Osteoblast (primary cell): ENCODE measurements at regions not wholly inside any gene's neighbourhood (a gene's known extent, or its start where the extent isn't known, plus 50 kb on each side); places are given as distances from the start of the nearest gene placed in this dataset.

Experiments used
- DNase-seq: peaks from one replicate; pipeline ENCODE4 v3.0.0; 2011; ENCODE audit warnings: low spot score, mixed read lengths; ENCODE audit not compliant: insufficient read length; ENCODE audit errors: missing footprints
- H2AFZ ChIP-seq: 2 replicates; pipeline ENCODE4 v1.6.0; 2011; ENCODE audit warnings: mild to moderate bottlenecking, low read length
- H3K27ac ChIP-seq: 2 replicates; pipeline ENCODE4 v1.5.1; 2011; ENCODE audit warnings: mild to moderate bottlenecking, low read depth, low read length, moderate library complexity
- H3K27me3 ChIP-seq: 2 replicates; pipeline ENCODE4 v1.6.0; 2012; ENCODE audit warnings: mild to moderate bottlenecking, control low read depth, inconsistent platforms, low read length, moderate library complexity; ENCODE audit not compliant: insufficient read depth
- H3K36me3 ChIP-seq: 2 replicates; pipeline ENCODE4 v1.5.1; 2011; ENCODE audit warnings: mild to moderate bottlenecking, low read length, control low read depth, moderate library complexity; ENCODE audit not compliant: insufficient read depth
- H3K4me1 ChIP-seq: 2 replicates; pipeline ENCODE4 v1.5.1; 2011; ENCODE audit warnings: mild to moderate bottlenecking, low read length, control low read depth, moderate library complexity; ENCODE audit not compliant: insufficient read depth
- H3K4me2 ChIP-seq: 2 replicates; pipeline ENCODE4 v1.6.0; 2011; ENCODE audit warnings: mild to moderate bottlenecking, low read length; ENCODE audit not compliant: insufficient read depth
- H3K4me3 ChIP-seq: fragments of 200-600 bp; sonication (generic); 3 replicates; pipeline ENCODE4 v1.5.1; 2012; ENCODE audit warnings: mild to moderate bottlenecking, low read length, inconsistent platforms; ENCODE audit not compliant: insufficient read depth
- H3K79me2 ChIP-seq: 2 replicates; pipeline ENCODE4 v1.6.0; 2012; ENCODE audit warnings: mild to moderate bottlenecking, low read length, control low read depth, inconsistent platforms; ENCODE audit not compliant: insufficient read depth
- H3K9me3 ChIP-seq: 2 replicates; pipeline ENCODE4 v1.5.1; 2011; ENCODE audit warnings: low read depth, low read length, control low read depth
- H4K20me1 ChIP-seq: 2 replicates; pipeline ENCODE4 v1.6.0; 2012; ENCODE audit warnings: mild to moderate bottlenecking, low read length, control low read depth; ENCODE audit not compliant: insufficient read depth
- CTCF ChIP-seq: IDR thresholded peaks from 2 replicates; pipeline ENCODE4 v1.5.1; 2011; ENCODE audit warnings: mild to moderate bottlenecking, low read depth, low read length, moderate library complexity; ENCODE audit errors: extremely low read depth

- Histone ChIP-seq H3K9me3 (no peaks in the 10 kb centered on the region), H3K79me2 (no peaks in the 10 kb centered on the region), H3K27ac (peak overlapping the region; percentile 31), H3K4me2 (no peak overlapping the region), H3K4me3 (no peak overlapping the region), H4K20me1 (no peaks in the 10 kb centered on the region), H3K27me3 (no peaks in the 10 kb centered on the region), H3K4me1 (peaks cover 45% of the 10 kb centered on the region), H3K36me3 (no peaks in the 10 kb centered on the region), H2AFZ (no peak overlapping the region)
- no peak for TF ChIP-seq CTCF
- no peak for DNase-seq
Measured at GRCh38 chr1:172897738-172898137, 153.0 kb downstream of the TNFSF18 start.

GRCh38 chr1:172898866-172899265 is 151.9 kb downstream of the TNFSF18 start:
- H2AFZ ChIP-seq = no peak overlapping the region
- H3K79me2 ChIP-seq = no peaks in the 10 kb centered on the region
- H4K20me1 ChIP-seq = no peaks in the 10 kb centered on the region
- H3K4me3 ChIP-seq = no peak overlapping the region
- H3K36me3 ChIP-seq = no peaks in the 10 kb centered on the region
- H3K4me2 ChIP-seq = no peak overlapping the region
- DNase-seq = no peak
- H3K27me3 ChIP-seq = no peaks in the 10 kb centered on the region
- peak overlapping the region; percentile 38 for H3K27ac ChIP-seq
- H3K4me1 ChIP-seq = peaks cover 49% of the 10 kb centered on the region
- no peaks in the 10 kb centered on the region for H3K9me3 ChIP-seq
- TF ChIP-seq CTCF = no peak

DNA sequence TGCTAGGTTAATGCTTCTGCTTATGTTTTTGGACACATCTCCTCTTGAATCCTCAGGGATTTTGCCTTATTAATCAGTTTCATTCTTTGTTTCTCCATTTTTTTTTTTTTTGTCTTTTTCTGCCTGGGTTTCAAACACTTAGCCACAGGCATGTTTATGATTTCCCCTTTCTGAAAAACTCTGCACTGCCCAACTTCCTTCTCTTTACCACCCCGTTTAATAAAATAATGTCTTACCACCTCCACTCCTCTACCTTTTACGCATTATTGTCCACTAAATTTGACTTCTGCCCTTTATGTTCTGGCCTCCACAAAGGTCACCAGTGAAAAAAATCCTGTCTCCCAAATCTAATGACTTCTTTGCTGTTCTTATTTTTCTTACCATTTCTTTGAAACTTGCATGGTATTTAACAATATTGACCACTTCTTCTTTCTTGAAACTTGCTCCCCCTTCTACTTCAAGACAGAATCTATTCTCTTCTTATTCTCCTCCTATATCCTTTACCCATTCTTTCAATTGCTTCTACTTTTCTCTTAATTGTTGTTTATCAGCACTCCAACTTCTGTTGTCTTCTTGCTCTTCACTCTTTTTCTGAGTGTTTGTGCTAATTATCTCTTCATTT is 150.3 kb downstream of the TNFSF18 start:
- Histone ChIP-seq H3K36me3 (no peaks in the 10 kb centered on the region), H3K27ac (no peak overlapping the region), H3K4me1 (peaks cover 65% of the 10 kb centered on the region), H3K4me3 (no peak overlapping the region), H3K9me3 (no peaks in the 10 kb centered on the region), H3K4me2 (no peak overlapping the region), H3K79me2 (no peaks in the 10 kb centered on the region), H3K27me3 (no peaks in the 10 kb centered on the region), H2AFZ (no peak overlapping the region), H4K20me1 (no peaks in the 10 kb centered on the region)
- no peak for TF ChIP-seq CTCF
- DNase-seq = no peak

DNA sequence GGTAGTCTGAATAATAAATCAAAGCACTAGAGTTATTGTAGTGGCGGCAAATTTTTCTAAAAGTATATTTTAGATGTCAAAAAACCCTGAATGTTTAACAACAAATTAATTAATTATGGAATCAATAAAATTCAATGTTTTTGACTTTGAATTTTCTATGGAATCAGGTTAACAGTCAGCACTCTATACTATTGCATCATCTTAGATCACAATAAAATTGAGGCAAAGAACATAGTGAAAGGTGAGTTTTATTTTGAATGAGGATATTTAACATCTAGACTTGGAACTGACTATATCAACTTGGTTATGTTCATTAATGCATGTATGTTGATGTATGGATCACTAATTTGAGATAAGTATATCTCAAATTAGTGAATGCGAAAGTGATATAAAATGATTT is 148.5 kb downstream of the TNFSF18 start:
- H3K36me3 ChIP-seq = no peaks in the 10 kb centered on the region
- H3K9me3 ChIP-seq = no peaks in the 10 kb centered on the region
- H3K4me3 ChIP-seq = no peak overlapping the region
- no peaks in the 10 kb centered on the region for H3K27me3 ChIP-seq
- H3K79me2 ChIP-seq = no peaks in the 10 kb centered on the region
- no peak for TF ChIP-seq CTCF
- no peak for DNase-seq
- no peaks in the 10 kb centered on the region for H4K20me1 ChIP-seq
- no peak overlapping the region for H2AFZ ChIP-seq
- peak overlapping the region; percentile 68 for H3K27ac ChIP-seq
- peaks cover 73% of the 10 kb centered on the region for H3K4me1 ChIP-seq
- H3K4me2 ChIP-seq = peak overlapping the region; percentile 40
